A673 (cell line): ENCODE measurements at regions not wholly inside any gene's neighbourhood (a gene's known extent, or its start where the extent isn't known, plus 50 kb on each side); places are given as distances from the start of the nearest gene placed in this dataset.

ENCODE experiments used
- EZH2 ChIP-seq: fragments of 200-600 bp; sonication (generic); IDR thresholded peaks from 2 replicates; pipeline ENCODE4 v1.6.1; 2017; ENCODE audit warnings: borderline replicate concordance, low read depth, mild to moderate bottlenecking, mixed read lengths, antibody characterized with exemption, low read length; ENCODE audit not compliant: poor library complexity, severe bottlenecking
- TF ChIP-seq, protein P1 (sequence below): fragments of 300-800, 200-600 bp; sonication (generic); conservative IDR thresholded peaks from 2 replicates; pipeline ENCODE4 v1.5.1; 2017; ENCODE audit warnings: low read depth, mild to moderate bottlenecking, antibody characterized with exemption, low read length, moderate library complexity, mixed read lengths

GRCh38 chr4:111755571-111755970 lies 389.7 kb upstream of the FAM241A start:
- TF ChIP-seq, protein P1, sequence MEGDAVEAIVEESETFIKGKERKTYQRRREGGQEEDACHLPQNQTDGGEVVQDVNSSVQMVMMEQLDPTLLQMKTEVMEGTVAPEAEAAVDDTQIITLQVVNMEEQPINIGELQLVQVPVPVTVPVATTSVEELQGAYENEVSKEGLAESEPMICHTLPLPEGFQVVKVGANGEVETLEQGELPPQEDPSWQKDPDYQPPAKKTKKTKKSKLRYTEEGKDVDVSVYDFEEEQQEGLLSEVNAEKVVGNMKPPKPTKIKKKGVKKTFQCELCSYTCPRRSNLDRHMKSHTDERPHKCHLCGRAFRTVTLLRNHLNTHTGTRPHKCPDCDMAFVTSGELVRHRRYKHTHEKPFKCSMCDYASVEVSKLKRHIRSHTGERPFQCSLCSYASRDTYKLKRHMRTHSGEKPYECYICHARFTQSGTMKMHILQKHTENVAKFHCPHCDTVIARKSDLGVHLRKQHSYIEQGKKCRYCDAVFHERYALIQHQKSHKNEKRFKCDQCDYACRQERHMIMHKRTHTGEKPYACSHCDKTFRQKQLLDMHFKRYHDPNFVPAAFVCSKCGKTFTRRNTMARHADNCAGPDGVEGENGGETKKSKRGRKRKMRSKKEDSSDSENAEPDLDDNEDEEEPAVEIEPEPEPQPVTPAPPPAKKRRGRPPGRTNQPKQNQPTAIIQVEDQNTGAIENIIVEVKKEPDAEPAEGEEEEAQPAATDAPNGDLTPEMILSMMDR: no peak
- TF ChIP-seq EZH2: no peak
